Testis (tissue), 2 donors: ENCODE measurements at regions not wholly inside any gene's neighbourhood (a gene's known extent, or its start where the extent isn't known, plus 50 kb on each side); places are given as distances from the start of the nearest gene placed in this dataset.

Experiments
- DNase-seq: peaks from one replicate; pipeline ENCODE4 v3.0.0-alpha.2; 2019
- H3K27ac ChIP-seq, 2 donors: fragments of 200-600 bp; sonication (generic); one replicate each; pipeline ENCODE4 v1.5.1; 2019
- H3K27me3 ChIP-seq: fragments of 200-600 bp; sonication (generic); one replicate; pipeline ENCODE4 v1.5.1; 2019
- H3K36me3 ChIP-seq: fragments of 200-600 bp; sonication (generic); one replicate; pipeline ENCODE4 v1.5.1; 2017; ENCODE audit warnings: low read depth; ENCODE audit errors: missing control alignments
- H3K4me1 ChIP-seq: fragments of 200-600 bp; sonication (generic); one replicate; pipeline ENCODE4 v1.5.1; 2019
- H3K4me3 ChIP-seq, 2 donors: fragments of 200-600 bp; sonication (generic); one replicate each; pipeline ENCODE4 v1.5.1; 2017 to 2019
- H3K9me3 ChIP-seq: fragments of 200-600 bp; sonication (generic); one replicate; pipeline ENCODE4 v1.5.1; 2017
- CTCF ChIP-seq, 3 experiments: fragments of 450-650 bp in 2 of 3; fragments of 200-600 bp in 1 of 3; sonication (generic) in 1 of 3; IDR thresholded peaks; one replicate each; pipeline ENCODE4 v1.5.1; 2016 to 2019; ENCODE audit warnings: antibody characterized with exemption in 3 of 3, mild to moderate bottlenecking in 2 of 3, moderate library complexity in 1 of 3
- POLR2A ChIP-seq: fragments of 450-650 bp; IDR thresholded peaks from one replicate; pipeline ENCODE4 v1.6.1; 2017; ENCODE audit warnings: antibody characterized with exemption, mild to moderate bottlenecking, moderate library complexity
- WGBS, 2 donors: methylation state at CpG; one replicate each; pipeline ENCODE4 v1.1.5; 2018; 5-methylcytosine and 5-hydroxymethylcytosine counted together
- intact Hi-C: fragments of 100-400 bp; cut with DNase I; formaldehyde crosslinking; loops from one replicate; pipeline ENCODE4 v1.15.1; 2023; ENCODE audit warnings: low total_unique reads

GRCh38 chrX:38891641-38892413, 90.6 kb downstream of the MID1IP1 start:
- H3K36me3 ChIP-seq, result no peaks in the 10 kb centered on the region
- intact Hi-C loops, result no loop called here
- no peak overlapping the region for H3K4me3 ChIP-seq
- no peaks in the 10 kb centered on the region for H3K27me3 ChIP-seq
- H3K9me3 ChIP-seq, result no peaks in the 10 kb centered on the region
- DNase-seq, result no peak
- TF ChIP-seq POLR2A (no peak), CTCF (IDR thresholded peaks at IDR 0.05) (no peak)
- 69 to 73% methylated on average over 3 to 4 of the region's 4 CpGs for WGBS, 2 donors
- no peak overlapping the region for H3K27ac ChIP-seq
- no peaks in the 10 kb centered on the region for H3K4me1 ChIP-seq

- Histone ChIP-seq H3K9me3 (no peaks in the 10 kb centered on the region), H3K27me3 (no peaks in the 10 kb centered on the region), H3K36me3 (no peaks in the 10 kb centered on the region), H3K4me1 (no peaks in the 10 kb centered on the region), H3K4me3 (no peak overlapping the region), H3K27ac (no peak overlapping the region)
- 53 to 54% methylated on average over 4 of the region's 4 CpGs for WGBS, 2 donors
- no peak for DNase-seq
- TF ChIP-seq POLR2A (no peak), CTCF (IDR thresholded peaks at IDR 0.05) (no peak)
- intact Hi-C loops, result no loop called here
These were observed 92.2 kb downstream of the MID1IP1 start for GRCh38 chrX:38893441-38893840.

GRCh38 chrX:38895775-38896174, 94.5 kb downstream of the MID1IP1 start:
- Histone ChIP-seq H3K4me1 (no peaks in the 10 kb centered on the region), H3K27me3 (no peaks in the 10 kb centered on the region), H3K9me3 (no peaks in the 10 kb centered on the region), H3K27ac (no peak overlapping the region), H3K4me3 (no peak overlapping the region), H3K36me3 (no peaks in the 10 kb centered on the region)
- intact Hi-C loops, result no loop called here
- TF ChIP-seq CTCF (IDR thresholded peaks at IDR 0.05) (no peak), POLR2A (no peak)
- WGBS, 2 donors, result 88 to 100% methylated on average over 1 of the region's 1 CpG
- DNase-seq, result no peak

- TF ChIP-seq POLR2A, result no peak
- TF ChIP-seq CTCF (IDR thresholded peaks at IDR 0.05), result no peak
- H3K27me3 ChIP-seq, result no peaks in the 10 kb centered on the region
- no peaks in the 10 kb centered on the region for H3K36me3 ChIP-seq
- no peak overlapping the region for H3K27ac ChIP-seq
- H3K9me3 ChIP-seq, result no peaks in the 10 kb centered on the region
- H3K4me1 ChIP-seq, result no peaks in the 10 kb centered on the region
- H3K4me3 ChIP-seq, result no peak overlapping the region
- 85 to 95% methylated on average over 4 of the region's 4 CpGs for WGBS, 2 donors
- intact Hi-C loops, result no loop called here
- DNase-seq, result no peak
These were observed 95.6 kb downstream of the MID1IP1 start for GRCh38 chrX:38896724-38897298.

GRCh38 chrX:38898261-38898660, 97.0 kb downstream of the MID1IP1 start:
- H3K9me3 ChIP-seq, result no peaks in the 10 kb centered on the region
- no peak for DNase-seq
- H3K4me3 ChIP-seq, result no peak overlapping the region
- no peaks in the 10 kb centered on the region for H3K27me3 ChIP-seq
- intact Hi-C loops, result no loop called here
- no peaks in the 10 kb centered on the region for H3K36me3 ChIP-seq
- WGBS, 2 donors, result 46 to 61% methylated on average over 6 of the region's 6 CpGs
- H3K27ac ChIP-seq, result no peak overlapping the region
- no peak for TF ChIP-seq CTCF (IDR thresholded peaks at IDR 0.05)
- TF ChIP-seq POLR2A, result no peak
- no peaks in the 10 kb centered on the region for H3K4me1 ChIP-seq
